H9 (cell line): ENCODE measurements at regions not wholly inside any gene's neighbourhood (a gene's known extent, or its start where the extent isn't known, plus 50 kb on each side); places are given as distances from the start of the nearest gene placed in this dataset.

Source experiments
- DNase-seq: peaks from one replicate; pipeline ENCODE4 v3.0.0-alpha.2; 2017
- H2AFZ ChIP-seq: one replicate; pipeline ENCODE4 v1.6.1; 2013; ENCODE audit warnings: mild to moderate bottlenecking, low read length, control low read depth, moderate library complexity
- H2AK5ac ChIP-seq: 2 replicates; pipeline ENCODE4 v1.6.1; 2013; ENCODE audit warnings: low read length, control low read depth, mixed read lengths; ENCODE audit not compliant: insufficient read length
- H2BK120ac ChIP-seq: one replicate; pipeline ENCODE4 v1.6.1; 2013; ENCODE audit warnings: low read depth, mild to moderate bottlenecking, low read length, control low read depth, inconsistent platforms; ENCODE audit not compliant: poor library complexity, severe bottlenecking
- H2BK12ac ChIP-seq: 2 replicates; pipeline ENCODE4 v1.6.1; 2013; ENCODE audit warnings: low read length, control low read depth, mixed read lengths, low read depth; ENCODE audit not compliant: insufficient read length
- H2BK15ac ChIP-seq: 2 replicates; pipeline ENCODE4 v1.6.1; 2013; ENCODE audit warnings: low read depth, low read length, control low read depth
- H2BK20ac ChIP-seq: one replicate; pipeline ENCODE4 v1.6.1; 2013; ENCODE audit warnings: low read depth, mild to moderate bottlenecking, low read length, control low read depth, inconsistent platforms; ENCODE audit not compliant: poor library complexity, severe bottlenecking
- H2BK5ac ChIP-seq: 2 replicates; pipeline ENCODE4 v1.6.1; 2013; ENCODE audit warnings: low read length, control low read depth, mixed read lengths; ENCODE audit not compliant: insufficient read length
- H3K14ac ChIP-seq: 2 replicates; pipeline ENCODE4 v1.6.1; 2013; ENCODE audit warnings: low read length, control low read depth; ENCODE audit not compliant: insufficient read depth
- H3K18ac ChIP-seq: 2 replicates; pipeline ENCODE4 v1.6.1; 2013; ENCODE audit warnings: low read depth, mild to moderate bottlenecking, mixed read lengths, low read length, control low read depth; ENCODE audit not compliant: insufficient read length
- H3K23ac ChIP-seq: 2 replicates; pipeline ENCODE4 v1.6.1; 2013; ENCODE audit warnings: low read length, control low read depth, mixed read lengths, low read depth; ENCODE audit not compliant: insufficient read length
- H3K23me2 ChIP-seq: 2 replicates; pipeline ENCODE4 v1.6.1; 2013; ENCODE audit warnings: low read depth, mild to moderate bottlenecking, mixed read lengths, low read length, control low read depth; ENCODE audit not compliant: insufficient read length, poor library complexity, severe bottlenecking
- H3K27ac ChIP-seq: 2 replicates; pipeline ENCODE4 v1.5.1; 2013; ENCODE audit warnings: low read length, control low read depth, mixed read lengths, low read depth; ENCODE audit not compliant: insufficient read length
- H3K27me3 ChIP-seq: 2 replicates; pipeline ENCODE4 v1.6.1; 2013; ENCODE audit warnings: low read length, control low read depth, inconsistent platforms; ENCODE audit not compliant: insufficient read depth
- H3K4ac ChIP-seq: 2 replicates; pipeline ENCODE4 v1.6.1; 2013; ENCODE audit warnings: low read depth, mild to moderate bottlenecking, control low read depth, inconsistent platforms, low read length, moderate library complexity
- H3K4me1 ChIP-seq: 2 replicates; pipeline ENCODE4 v1.6.1; 2013; ENCODE audit warnings: low read length, control low read depth, inconsistent platforms; ENCODE audit not compliant: insufficient read depth
- H3K4me2 ChIP-seq: 2 replicates; pipeline ENCODE4 v1.6.1; 2013; ENCODE audit warnings: low read length, control low read depth, mixed read lengths; ENCODE audit not compliant: insufficient read length, insufficient read depth
- H3K56ac ChIP-seq: 2 replicates; pipeline ENCODE4 v1.6.1; 2013; ENCODE audit warnings: low read depth, mild to moderate bottlenecking, mixed read lengths, low read length, control low read depth; ENCODE audit not compliant: insufficient read length
- H3K79me1 ChIP-seq: 2 replicates; pipeline ENCODE4 v1.6.1; 2013; ENCODE audit warnings: low read depth, mild to moderate bottlenecking, moderate library complexity, low read length, control low read depth, inconsistent platforms; ENCODE audit not compliant: insufficient read depth, poor library complexity, severe bottlenecking
- H3K79me2 ChIP-seq: 2 replicates; pipeline ENCODE4 v1.6.1; 2013; ENCODE audit warnings: low read length, control low read depth, inconsistent platforms; ENCODE audit not compliant: insufficient read depth
- H3K9ac ChIP-seq: 2 replicates; pipeline ENCODE4 v1.6.1; 2013; ENCODE audit warnings: low read length, control low read depth, mixed read lengths; ENCODE audit not compliant: insufficient read length; ENCODE audit errors: extremely low read depth
- H3K9me3 ChIP-seq: one replicate; pipeline ENCODE4 v1.6.1; 2013; ENCODE audit warnings: low read depth, low read length, inconsistent platforms; ENCODE audit not compliant: control insufficient read depth
- H3T11ph ChIP-seq: one replicate; pipeline ENCODE4 v1.6.1; 2013; ENCODE audit warnings: mild to moderate bottlenecking, low read length, control low read depth, inconsistent platforms
- H4K20me1 ChIP-seq: one replicate; pipeline ENCODE4 v1.6.1; 2013; ENCODE audit not compliant: control insufficient read depth, insufficient read length, insufficient read depth
- H4K5ac ChIP-seq: 2 replicates; pipeline ENCODE4 v1.6.1; 2013; ENCODE audit warnings: low read depth, mild to moderate bottlenecking, mixed read lengths, low read length, control low read depth; ENCODE audit not compliant: insufficient read length
- H4K8ac ChIP-seq: replicated peaks from 2 replicates; pipeline ENCODE4 v1.6.1; 2013; ENCODE audit warnings: low read length, control low read depth, mixed read lengths, low read depth; ENCODE audit not compliant: insufficient read length
- H4K91ac ChIP-seq: 2 replicates; pipeline ENCODE4 v1.6.1; 2013; ENCODE audit warnings: low read depth, mild to moderate bottlenecking, moderate library complexity, mixed read lengths, low read length, control low read depth; ENCODE audit not compliant: insufficient read length
- H3K27ac Mint-ChIP-seq, 3 experiments: 2 replicates in 2 of 3; 3 replicates in 1 of 3; pipeline ENCODE4 v1.8.0; 2020 to 2021; ENCODE audit warnings: mixed read lengths in 3 of 3, mild to moderate bottlenecking in 1 of 3, moderate library complexity in 1 of 3
- H3K27me3 Mint-ChIP-seq: 2 replicates; pipeline ENCODE4 v1.8.0; 2021; ENCODE audit warnings: low read depth, mild to moderate bottlenecking, moderate library complexity, mixed read lengths
- H3K36me3 Mint-ChIP-seq, 3 experiments: 2 replicates in 2 of 3; 3 replicates in 1 of 3; pipeline ENCODE4 v1.8.0; 2020 to 2021; ENCODE audit warnings: low read depth in 3 of 3, mixed read lengths in 3 of 3; ENCODE audit not compliant: insufficient read depth in 1 of 3
- H3K4me1 Mint-ChIP-seq, 2 experiments: 2 replicates each; pipeline ENCODE4 v1.8.0; 2020; ENCODE audit warnings: mixed read lengths in 2 of 2
- H3K4me3 Mint-ChIP-seq, 2 experiments: 2 replicates in 1 of 2; 3 replicates in 1 of 2; pipeline ENCODE4 v1.8.0; 2020 to 2021; ENCODE audit warnings: mild to moderate bottlenecking in 2 of 2, mixed read lengths in 2 of 2, moderate library complexity in 1 of 2
- H3K9me3 Mint-ChIP-seq, 2 experiments: 2 replicates in 1 of 2; 3 replicates in 1 of 2; pipeline ENCODE4 v1.8.0; 2020; ENCODE audit warnings: mild to moderate bottlenecking in 2 of 2, mixed read lengths in 2 of 2, moderate library complexity in 1 of 2
- CTCF ChIP-seq: fragments of 200-600 bp; sonication (generic); conservative IDR thresholded peaks from 3 replicates; pipeline ENCODE4 v1.8.0; 2021; ENCODE audit warnings: antibody characterized with exemption, mild to moderate bottlenecking
- WGBS: extraction: QIAGEN DNeasy Blood & Tissue Kit; methylation state at CpG from one replicate; pipeline ENCODE4 v1.1.7; 2013; ENCODE audit warnings: missing lambda C conversion rate, low lambda C conversion rate, mixed read lengths; ENCODE audit not compliant: insufficient read length; ENCODE audit errors: extremely low coverage; 5-methylcytosine and 5-hydroxymethylcytosine counted together

GRCh38 chr14:85987907-85988306 is 458.0 kb downstream of the FLRT2 start:
- H3K9me3 Mint-ChIP-seq: no peaks in the 10 kb centered on the region
- Histone ChIP-seq H3K23ac (no peak overlapping the region), H3K14ac (no peak overlapping the region), H3K27ac (no peak overlapping the region), H2AFZ (no peak overlapping the region), H3K4ac (no peak overlapping the region), H3K23me2 (no peaks in the 10 kb centered on the region), H3K9ac (no peak overlapping the region), H4K5ac (no peak overlapping the region), H3K9me3 (no peaks in the 10 kb centered on the region), H2BK5ac (no peak overlapping the region), H2BK20ac (no peak overlapping the region), H3K18ac (no peak overlapping the region), H3K27me3 (no peaks in the 10 kb centered on the region), H2BK12ac (no peak overlapping the region), H4K91ac (no peak overlapping the region), H4K20me1 (no peaks in the 10 kb centered on the region), H3K56ac (no peak overlapping the region), H3K4me1 (no peaks in the 10 kb centered on the region), H3T11ph (no peak overlapping the region), H3K4me2 (no peak overlapping the region), H2BK15ac (no peak overlapping the region), H4K8ac (no peak overlapping the region), H2BK120ac (no peak overlapping the region), H3K79me2 (no peaks in the 10 kb centered on the region), H3K79me1 (no peaks in the 10 kb centered on the region), H2AK5ac (no peak overlapping the region)
- DNase-seq: no peak
- no CpG with 5 or more reads among the region's 5 CpGs for WGBS
- no peak overlapping the region for H3K4me3 Mint-ChIP-seq
- TF ChIP-seq CTCF: no peak
- H3K27ac Mint-ChIP-seq: no peak overlapping the region
- no peaks in the 10 kb centered on the region for H3K27me3 Mint-ChIP-seq
- H3K4me1 Mint-ChIP-seq: no peaks in the 10 kb centered on the region
- no peaks in the 10 kb centered on the region for H3K36me3 Mint-ChIP-seq
